Osteocyte (in vitro differentiated cells): ENCODE measurements at regions not wholly inside any gene's neighbourhood (a gene's known extent, or its start where the extent isn't known, plus 50 kb on each side); places are given as distances from the start of the nearest gene placed in this dataset.

Experiments used
- DNase-seq: peaks from one replicate; pipeline ENCODE4 v3.0.0; 2021; ENCODE audit warnings: mixed read lengths; ENCODE audit not compliant: unreplicated experiment; ENCODE audit errors: extremely low spot score
- H3K27ac Mint-ChIP-seq: one replicate; pipeline ENCODE4 v1.8.0; 2021; ENCODE audit warnings: mild to moderate bottlenecking, mixed read lengths; ENCODE audit not compliant: unreplicated experiment
- H3K27me3 Mint-ChIP-seq: one replicate; pipeline ENCODE4 v1.8.0; 2021; ENCODE audit warnings: mixed read lengths; ENCODE audit not compliant: unreplicated experiment
- H3K36me3 Mint-ChIP-seq: one replicate; pipeline ENCODE4 v1.8.0; 2021; ENCODE audit warnings: mixed read lengths; ENCODE audit not compliant: unreplicated experiment
- H3K4me1 Mint-ChIP-seq: one replicate; pipeline ENCODE4 v1.8.0; 2021; ENCODE audit warnings: mixed read lengths; ENCODE audit not compliant: unreplicated experiment
- H3K4me3 Mint-ChIP-seq: one replicate; pipeline ENCODE4 v1.8.0; 2021; ENCODE audit warnings: mild to moderate bottlenecking, moderate library complexity, mixed read lengths; ENCODE audit not compliant: unreplicated experiment
- H3K9me3 Mint-ChIP-seq: one replicate; pipeline ENCODE4 v1.8.0; 2021; ENCODE audit warnings: mixed read lengths; ENCODE audit not compliant: unreplicated experiment
- TF ChIP-seq, protein P1 (sequence below): fragments of 200-600 bp; sonication (generic); IDR thresholded peaks from 2 replicates; pipeline ENCODE4 v1.5.0; 2021; ENCODE audit warnings: antibody characterized with exemption, mild to moderate bottlenecking, moderate library complexity

- Mint-ChIP-seq H3K36me3 (no peaks in the 10 kb centered on the region), H3K27ac (no peak overlapping the region), H3K9me3 (no peaks in the 10 kb centered on the region), H3K4me3 (no peak overlapping the region), H3K4me1 (no peaks in the 10 kb centered on the region), H3K27me3 (no peaks in the 10 kb centered on the region)
- DNase-seq: no peak
- TF ChIP-seq, protein P1, sequence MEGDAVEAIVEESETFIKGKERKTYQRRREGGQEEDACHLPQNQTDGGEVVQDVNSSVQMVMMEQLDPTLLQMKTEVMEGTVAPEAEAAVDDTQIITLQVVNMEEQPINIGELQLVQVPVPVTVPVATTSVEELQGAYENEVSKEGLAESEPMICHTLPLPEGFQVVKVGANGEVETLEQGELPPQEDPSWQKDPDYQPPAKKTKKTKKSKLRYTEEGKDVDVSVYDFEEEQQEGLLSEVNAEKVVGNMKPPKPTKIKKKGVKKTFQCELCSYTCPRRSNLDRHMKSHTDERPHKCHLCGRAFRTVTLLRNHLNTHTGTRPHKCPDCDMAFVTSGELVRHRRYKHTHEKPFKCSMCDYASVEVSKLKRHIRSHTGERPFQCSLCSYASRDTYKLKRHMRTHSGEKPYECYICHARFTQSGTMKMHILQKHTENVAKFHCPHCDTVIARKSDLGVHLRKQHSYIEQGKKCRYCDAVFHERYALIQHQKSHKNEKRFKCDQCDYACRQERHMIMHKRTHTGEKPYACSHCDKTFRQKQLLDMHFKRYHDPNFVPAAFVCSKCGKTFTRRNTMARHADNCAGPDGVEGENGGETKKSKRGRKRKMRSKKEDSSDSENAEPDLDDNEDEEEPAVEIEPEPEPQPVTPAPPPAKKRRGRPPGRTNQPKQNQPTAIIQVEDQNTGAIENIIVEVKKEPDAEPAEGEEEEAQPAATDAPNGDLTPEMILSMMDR: no peak
These were observed 77.0 kb upstream of the NHSL1 start for GRCh38 chr6:138576313-138576712.

- Mint-ChIP-seq H3K27me3 (no peaks in the 10 kb centered on the region), H3K36me3 (no peaks in the 10 kb centered on the region), H3K9me3 (no peaks in the 10 kb centered on the region), H3K4me1 (no peaks in the 10 kb centered on the region), H3K27ac (no peak overlapping the region), H3K4me3 (no peak overlapping the region)
- TF ChIP-seq, protein P1: no peak
- DNase-seq: no peak
These were observed 78.0 kb upstream of the NHSL1 start for GRCh38 chr6:138577151-138577915.

DNA sequence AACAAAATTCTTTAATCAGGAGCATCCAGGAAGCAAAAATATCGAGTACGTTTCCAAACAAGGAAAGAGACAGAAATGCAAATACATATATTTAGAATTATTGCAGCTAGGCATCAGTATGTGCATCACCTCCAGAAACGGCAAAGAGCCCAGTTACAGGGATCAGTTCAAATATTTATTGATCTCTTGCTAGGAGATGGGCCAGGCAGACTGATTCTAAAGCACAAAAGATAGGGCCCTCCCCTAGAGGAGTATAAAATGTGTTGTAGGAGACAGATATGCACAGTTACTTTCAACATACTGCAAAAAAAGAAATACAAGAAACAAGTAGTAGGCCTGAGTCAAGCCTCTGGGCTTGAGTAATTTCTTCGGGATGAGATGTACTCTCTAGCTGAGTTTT is 80.7 kb upstream of the NHSL1 start:
- H3K27ac Mint-ChIP-seq: no peak overlapping the region
- TF ChIP-seq, protein P1: no peak

GRCh38 chr6:138580801-138581200 is 81.5 kb upstream of the NHSL1 start:
- no peak overlapping the region for H3K27ac Mint-ChIP-seq
- no peaks in the 10 kb centered on the region for H3K27me3 Mint-ChIP-seq
- no peaks in the 10 kb centered on the region for H3K36me3 Mint-ChIP-seq
- TF ChIP-seq, protein P1: no peak
- no peaks in the 10 kb centered on the region for H3K9me3 Mint-ChIP-seq
- H3K4me1 Mint-ChIP-seq: no peaks in the 10 kb centered on the region
- no peak overlapping the region for H3K4me3 Mint-ChIP-seq
- DNase-seq: no peak

More for the DNA sequence above, 80.7 kb upstream of the NHSL1 start:
- no peaks in the 10 kb centered on the region for H3K27me3 Mint-ChIP-seq
- H3K36me3 Mint-ChIP-seq: no peaks in the 10 kb centered on the region
- no peaks in the 10 kb centered on the region for H3K4me1 Mint-ChIP-seq
- H3K9me3 Mint-ChIP-seq: no peaks in the 10 kb centered on the region
- DNase-seq: no peak
- H3K4me3 Mint-ChIP-seq: no peak overlapping the region

DNA sequence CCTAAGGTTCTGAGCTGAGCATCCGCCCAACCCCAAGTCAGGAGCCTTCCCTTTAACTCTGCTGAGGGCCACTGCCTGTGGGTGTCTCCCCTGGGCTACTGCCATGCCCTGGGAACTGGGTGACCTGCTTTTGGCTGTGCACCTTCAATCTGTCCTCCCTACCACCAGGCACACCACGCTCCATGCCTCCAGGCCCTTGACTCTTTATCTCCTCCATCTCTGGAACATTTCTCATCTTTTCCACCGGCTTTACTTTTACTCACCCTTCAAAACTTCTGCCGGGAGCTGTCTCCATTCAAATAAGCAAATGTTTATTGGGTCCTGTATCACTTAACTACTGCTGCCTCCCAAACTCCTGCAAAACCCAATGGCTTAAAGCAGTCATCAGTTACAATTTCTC is 83.3 kb upstream of the NHSL1 start:
- no peaks in the 10 kb centered on the region for H3K4me1 Mint-ChIP-seq
- H3K36me3 Mint-ChIP-seq: no peaks in the 10 kb centered on the region
- no peak overlapping the region for H3K27ac Mint-ChIP-seq

More for the DNA sequence above, 83.3 kb upstream of the NHSL1 start:
- Mint-ChIP-seq H3K9me3 (no peaks in the 10 kb centered on the region), H3K27me3 (no peaks in the 10 kb centered on the region), H3K4me3 (no peak overlapping the region)
- TF ChIP-seq, protein P1: no peak
- DNase-seq: no peak
